Adrenal gland (tissue), 9 donors: ENCODE measurements at regions not wholly inside any gene's neighbourhood (a gene's known extent, or its start where the extent isn't known, plus 50 kb on each side); places are given as distances from the start of the nearest gene placed in this dataset.

Experiments
- DNase-seq, 7 donors: peaks; one replicate each; pipeline ENCODE4 v3.0.0-alpha.2; 2019 to 2020
- H3K27ac ChIP-seq, 5 donors: fragments of 200-600 bp; sonication (generic) in 4 of 5; 1 replicate in 3 of 5; 2 replicates in 2 of 5; pipeline versions ENCODE4 v1.5.1 to v1.8.0; 2016 to 2020; ENCODE audit warnings: mild to moderate bottlenecking in 1 of 5
- H3K27me3 ChIP-seq: fragments of 200-600 bp; 2 replicates; pipeline ENCODE4 v1.8.0; 2021
- H3K36me3 ChIP-seq, 2 donors: fragments of 200-600 bp; replicated peaks in 1 of 2; 1 replicate in 1 of 2; 2 replicates in 1 of 2; pipeline versions ENCODE4 v1.5.1 to v1.8.0; 2018 to 2022
- H3K4me1 ChIP-seq, 2 donors: fragments of 200-600 bp; replicated peaks in 1 of 2; 1 replicate in 1 of 2; 2 replicates in 1 of 2; pipeline versions ENCODE4 v1.5.1 to v1.8.0; 2018 to 2021
- H3K4me3 ChIP-seq, 4 donors: fragments of 200-600 bp; sonication (generic) in 3 of 4; one replicate each; pipeline ENCODE4 v1.5.1; 2016 to 2018
- H3K9me3 ChIP-seq, 3 donors: fragments of 200-600 bp; sonication (generic) in 1 of 3; replicated peaks in 1 of 3; 1 replicate in 2 of 3; 2 replicates in 1 of 3; pipeline versions ENCODE4 v1.5.1 to v1.8.0; 2016 to 2021
- CTCF ChIP-seq, 6 experiments: fragments of 450-650 bp in 4 of 6; fragments of 200-600 bp in 2 of 6; sonication (generic) in 1 of 6; IDR thresholded peaks; 1 replicate in 5 of 6; 2 replicates in 1 of 6; pipeline versions ENCODE4 v1.5.1 to v1.8.0; 2016 to 2021; ENCODE audit warnings: antibody characterized with exemption in 6 of 6, mild to moderate bottlenecking in 2 of 6, moderate library complexity in 1 of 6
- POLR2A ChIP-seq, 2 donors: fragments of 450-650 bp; IDR thresholded peaks; one replicate each; pipeline ENCODE4 v1.6.1; 2017; ENCODE audit warnings: antibody characterized with exemption in 2 of 2, mild to moderate bottlenecking in 2 of 2, moderate library complexity in 1 of 2
- WGBS, 4 donors: extraction: QIAGEN DNeasy Blood & Tissue Kit in 2 of 4; methylation state at CpG; one replicate each; pipeline versions ENCODE4 v1.1.5 to v1.1.7; 2013 to 2017; 5-methylcytosine and 5-hydroxymethylcytosine counted together
- intact Hi-C, 2 donors: fragments of 100-400 bp; cut with DNase I; formaldehyde crosslinking; loops; one replicate each; pipeline versions ENCODE4 v1.14.1 to v1.15.0; 2022 to 2023
- donor health status: healthy with polysubstance abuse.
- donor health status: Bipolar disorder and iron deficiency.
- donor health status: DM: yes; HTN: yes; CAD: no.
- donor health status: DM: no; HTN: no; CAD: no.
- donor health status: DM: no; HTN: no; CAD: no.

GRCh38 chr18:27649621-27650020 lies 464.5 kb upstream of the CHST9 start:
- intact Hi-C loops: no loop called here

GRCh38 chr18:27645929-27646328 lies 460.8 kb upstream of the CHST9 start:
- DNase-seq: no peak
- Histone ChIP-seq H3K4me3 (no peak overlapping the region), H3K27me3 (no peaks in the 10 kb centered on the region), H3K4me1 (no peaks in the 10 kb centered on the region), H3K27ac (no peak overlapping the region), H3K9me3 (no peaks in the 10 kb centered on the region), H3K36me3 (no peaks in the 10 kb centered on the region)
- WGBS, 4 donors: 15 to 26% (median 22%) methylated on average over 1 of the region's 1 CpG
- TF ChIP-seq POLR2A (IDR thresholded peaks at IDR 0.05) (no peak), CTCF (IDR thresholded peaks at IDR 0.05) (no peak)
- intact Hi-C loops: no loop called here

More at GRCh38 chr18:27649621-27650020, 464.5 kb upstream of the CHST9 start:
- Histone ChIP-seq H3K27me3 (no peaks in the 10 kb centered on the region), H3K9me3 (no peaks in the 10 kb centered on the region), H3K4me1 (no peaks in the 10 kb centered on the region), H3K36me3 (no peaks in the 10 kb centered on the region), H3K4me3 (no peak overlapping the region), H3K27ac (no peak overlapping the region)
- 64 to 87% (median 75%) methylated on average over 3 of the region's 3 CpGs for WGBS, 4 donors
- no peak for TF ChIP-seq CTCF (IDR thresholded peaks at IDR 0.05)
- no peak for DNase-seq

GRCh38 chr18:27636576-27637085 lies 451.5 kb upstream of the CHST9 start:
- no peaks in the 10 kb centered on the region for H3K4me1 ChIP-seq
- no peaks in the 10 kb centered on the region for H3K36me3 ChIP-seq
- no peak overlapping the region for H3K4me3 ChIP-seq
- WGBS, 4 donors: 75 to 86% (median 78%) methylated on average over 9 of the region's 9 CpGs
- TF ChIP-seq CTCF (IDR thresholded peaks at IDR 0.05): no peak
- no peak for TF ChIP-seq POLR2A (IDR thresholded peaks at IDR 0.05)
- DNase-seq: no peak
- H3K27ac ChIP-seq: no peak overlapping the region
- H3K27me3 ChIP-seq: no peaks in the 10 kb centered on the region
- intact Hi-C loops: no loop called here
- no peaks in the 10 kb centered on the region for H3K9me3 ChIP-seq

GRCh38 chr18:27632706-27633105 lies 447.6 kb upstream of the CHST9 start:
- intact Hi-C loops: no loop called here

More at GRCh38 chr18:27632706-27633105, 447.6 kb upstream of the CHST9 start:
- Histone ChIP-seq H3K27ac (no peak overlapping the region), H3K36me3 (no peaks in the 10 kb centered on the region), H3K27me3 (no peaks in the 10 kb centered on the region), H3K9me3 (no peaks in the 10 kb centered on the region), H3K4me3 (no peak overlapping the region), H3K4me1 (no peaks in the 10 kb centered on the region)
- no peak for TF ChIP-seq CTCF (IDR thresholded peaks at IDR 0.05)
- TF ChIP-seq POLR2A (IDR thresholded peaks at IDR 0.05): no peak
- 66 to 88% (median 76%) methylated on average over 1 of the region's 1 CpG for WGBS, 4 donors
- DNase-seq: no peak
